GM21825 (cell line): ENCODE measurements at regions not wholly inside any gene's neighbourhood (a gene's known extent, or its start where the extent isn't known, plus 50 kb on each side); places are given as distances from the start of the nearest gene placed in this dataset.
A peak's percentile ranks its signal among the peaks of the same experiment; 100 is the strongest.
"Not testable (repeated sequence)": the region's sequence is repeated elsewhere in the genome, so short reads cannot be mapped to it uniquely, and the experiment has no call there.

ENCODE experiments used
- ATAC-seq: cut with Tn5 transposase; IDR thresholded peaks from one replicate; pipeline ENCODE4 v1.9.1; 2021; ENCODE audit warnings: mild to moderate bottlenecking, moderate library complexity; ENCODE audit not compliant: unreplicated experiment

DNA sequence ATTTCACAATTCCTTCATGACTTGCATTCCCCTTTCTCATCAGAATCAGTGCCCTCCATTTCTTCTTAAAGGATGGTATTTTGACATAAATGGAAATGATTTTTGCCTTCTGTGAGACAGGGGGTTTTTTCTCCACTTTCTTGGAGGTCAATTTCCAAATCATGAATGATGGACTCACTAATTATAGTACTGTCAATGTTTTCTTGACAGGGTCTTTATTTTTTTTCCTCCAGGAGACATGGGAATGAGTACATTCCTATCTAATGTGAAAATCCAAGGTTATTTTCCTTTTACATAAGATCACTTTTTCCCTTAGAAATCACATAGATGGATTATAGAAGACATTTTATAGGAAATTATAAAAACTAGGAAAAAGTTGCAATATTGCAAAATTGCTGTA is 141.7 kb downstream of the SPATA31A6 start:
- not testable (repeated sequence) for ATAC-seq

DNA sequence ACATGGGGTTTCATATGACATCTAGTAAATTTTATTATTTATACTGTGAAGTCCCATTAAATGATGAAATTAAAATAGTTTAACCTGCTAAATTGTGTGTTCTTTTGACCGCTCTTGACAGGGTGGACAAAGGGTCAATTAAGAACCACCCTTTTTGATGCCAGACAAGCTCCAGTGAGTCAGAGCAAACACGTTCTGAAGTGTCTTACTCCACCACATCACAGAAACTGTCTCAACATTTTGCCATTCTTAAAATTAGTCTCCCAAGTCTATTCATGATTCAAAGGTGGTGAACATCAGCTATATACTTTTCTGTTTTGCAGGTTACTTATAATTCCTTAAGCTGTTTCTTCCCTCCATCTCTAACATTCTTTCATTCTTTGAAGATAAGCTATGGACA is 142.1 kb downstream of the SPATA31A6 start:
- not testable (repeated sequence) for ATAC-seq

DNA sequence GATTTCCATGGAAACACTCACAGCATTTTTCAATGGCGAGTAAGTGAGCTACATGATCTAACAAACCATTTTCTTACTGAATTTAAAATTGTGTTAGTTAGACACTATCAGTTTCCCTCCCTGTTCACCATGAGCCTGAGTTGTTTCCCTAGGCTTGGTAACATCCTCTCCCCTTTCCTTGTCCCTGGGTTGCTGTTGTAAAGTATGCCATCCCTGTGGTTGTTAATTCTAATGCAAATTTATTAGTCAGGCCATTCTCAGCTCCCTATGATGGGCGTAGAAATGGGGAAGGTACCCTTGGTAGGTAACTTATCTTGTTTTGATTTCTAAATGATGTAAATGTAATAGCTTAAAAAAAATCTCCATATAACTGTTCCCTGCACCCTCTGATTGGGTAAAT is 143.0 kb downstream of the SPATA31A6 start:
- ATAC-seq = not testable (repeated sequence)

DNA sequence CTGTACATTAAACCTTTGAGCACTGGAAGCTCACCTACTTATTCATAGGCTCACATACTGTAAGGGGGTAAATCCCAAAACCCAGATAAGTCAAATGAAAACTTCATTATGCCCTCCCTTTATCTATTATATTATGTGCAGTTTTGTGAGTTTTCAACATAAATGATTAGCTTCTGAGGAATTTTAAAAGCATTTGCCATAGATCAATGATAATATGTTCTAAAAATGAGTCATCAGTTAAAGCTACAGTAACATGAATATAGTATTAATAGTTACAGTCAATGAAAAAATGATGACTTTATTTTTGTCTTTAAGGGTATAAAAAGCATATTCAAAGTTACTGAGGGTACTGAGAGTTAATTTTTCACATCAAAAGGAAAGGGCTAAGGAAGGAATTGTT is 151.9 kb downstream of the SPATA31A6 start:
- ATAC-seq = not testable (repeated sequence)

GRCh38 chr9:42335984-42336657 is 152.7 kb downstream of the SPATA31A6 start:
- not testable (repeated sequence) for ATAC-seq

DNA sequence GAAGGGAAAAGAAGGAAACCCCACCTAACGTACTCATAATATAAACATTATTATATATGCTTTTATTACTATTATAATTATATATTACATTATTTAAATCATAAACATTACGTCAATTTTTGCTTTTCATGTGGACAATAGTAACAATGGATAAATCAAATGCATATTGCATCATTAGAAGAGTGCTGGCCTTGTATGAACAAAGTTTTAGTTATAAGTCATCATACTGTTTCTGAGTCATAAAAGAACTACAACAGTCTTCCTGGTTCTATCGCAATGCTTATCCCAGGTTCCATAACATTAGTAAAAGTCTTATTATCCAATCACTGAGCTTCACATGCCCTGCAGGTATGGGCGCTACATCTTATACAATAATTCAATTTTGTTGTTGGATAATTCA is 154.8 kb downstream of the SPATA31A6 start:
- ATAC-seq = not testable (repeated sequence)

DNA sequence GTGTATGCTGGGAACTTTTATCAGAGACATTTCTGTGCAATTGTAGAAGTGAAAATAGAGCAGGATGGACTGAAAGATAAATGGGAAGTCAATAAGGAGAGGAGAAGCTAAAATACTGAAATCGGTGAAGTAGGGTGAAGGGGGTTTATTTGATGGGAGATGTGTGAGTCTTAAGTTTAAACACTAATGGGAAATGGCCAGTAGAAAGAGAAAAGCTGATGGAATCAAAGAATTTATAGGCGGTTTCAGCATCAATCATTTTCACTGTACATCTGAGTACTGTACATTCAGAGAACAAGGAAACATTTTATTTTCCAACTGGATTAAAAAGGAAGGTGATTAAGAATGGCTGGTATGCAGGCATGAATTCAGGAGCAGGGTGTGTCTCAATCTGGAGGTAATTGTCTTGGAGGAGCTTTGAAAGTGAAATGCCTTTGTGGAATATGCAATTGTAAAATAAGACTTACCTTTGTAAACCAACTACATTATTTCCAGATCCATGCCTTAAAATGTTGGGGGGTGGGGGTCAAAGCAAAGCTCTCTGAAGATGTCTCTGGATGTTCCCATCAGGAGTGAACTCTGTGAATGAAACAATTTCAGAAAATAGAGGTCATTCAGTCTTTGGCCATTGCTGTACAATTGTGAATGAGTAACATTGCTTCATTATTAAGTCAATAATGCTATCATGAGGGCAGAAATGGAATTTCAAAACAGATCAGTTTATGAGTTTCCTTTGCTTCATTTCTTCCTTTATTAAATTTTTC is 156.4 kb downstream of the SPATA31A6 start:
- ATAC-seq = not testable (repeated sequence)

DNA sequence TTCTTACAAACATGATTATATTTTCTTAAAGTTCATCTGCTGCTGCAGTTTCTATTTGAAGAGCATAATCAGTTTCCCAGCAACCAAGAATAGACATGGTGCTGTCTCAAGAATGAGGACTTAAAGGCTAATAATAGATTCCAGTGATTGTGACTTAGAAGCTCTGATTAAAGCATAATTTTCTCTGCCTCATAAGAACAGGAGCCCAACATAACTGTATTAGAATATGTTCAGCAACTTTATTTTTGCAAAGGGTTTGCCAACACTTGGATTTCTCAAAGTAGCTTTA is 156.9 kb downstream of the SPATA31A6 start:
- not testable (repeated sequence) for ATAC-seq

GRCh38 chr9:42341860-42342259 is 158.4 kb downstream of the SPATA31A6 start:
- not testable (repeated sequence) for ATAC-seq

GRCh38 chr9:42342297-42342696 is 158.8 kb downstream of the SPATA31A6 start:
- ATAC-seq = not testable (repeated sequence)

DNA sequence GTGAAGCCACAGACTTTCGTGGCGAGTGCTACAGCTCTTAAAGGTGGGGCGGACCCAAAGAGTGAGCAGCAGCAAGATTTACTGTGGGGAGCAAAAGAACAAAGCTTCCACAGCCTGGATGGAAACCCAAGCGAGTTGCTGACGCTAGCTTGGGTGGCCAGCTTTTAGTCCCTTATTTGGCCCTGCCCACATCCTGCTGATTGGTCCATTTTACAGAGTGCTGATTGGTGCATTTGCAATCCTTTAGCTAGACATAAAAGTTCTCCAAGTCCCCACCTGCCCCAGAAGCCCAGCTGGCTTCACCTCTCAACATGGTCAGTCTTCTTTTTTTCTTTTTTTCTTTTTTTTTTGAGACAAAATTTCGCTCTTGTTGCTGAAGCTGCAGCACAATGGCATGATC is 161.0 kb downstream of the SPATA31A6 start:
- not testable (repeated sequence) for ATAC-seq

GRCh38 chr9:42346916-42347315 is 163.5 kb downstream of the SPATA31A6 start:
- not testable (repeated sequence) for ATAC-seq

GRCh38 chr9:42349181-42349580 is 165.7 kb downstream of the SPATA31A6 start:
- not testable (repeated sequence) for ATAC-seq

DNA sequence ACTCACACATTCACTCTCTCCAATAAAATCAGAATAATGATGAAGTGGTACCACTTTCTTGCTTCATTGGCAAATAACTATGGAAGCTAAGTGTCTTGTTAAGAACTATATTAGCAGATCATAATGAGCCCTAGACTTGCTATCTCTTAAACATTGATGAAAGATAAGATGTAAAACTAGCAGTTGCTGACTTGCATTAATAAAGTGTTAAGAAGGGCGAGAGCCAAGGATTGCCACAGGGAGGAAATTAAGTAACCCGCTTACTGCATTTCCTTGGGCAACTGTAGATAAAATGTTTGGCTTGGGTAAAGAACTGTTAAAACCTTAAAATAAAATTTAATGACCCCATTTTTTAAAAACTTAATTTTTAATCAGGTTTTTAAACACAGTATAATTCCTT is 167.0 kb downstream of the SPATA31A6 start:
- not testable (repeated sequence) for ATAC-seq

DNA sequence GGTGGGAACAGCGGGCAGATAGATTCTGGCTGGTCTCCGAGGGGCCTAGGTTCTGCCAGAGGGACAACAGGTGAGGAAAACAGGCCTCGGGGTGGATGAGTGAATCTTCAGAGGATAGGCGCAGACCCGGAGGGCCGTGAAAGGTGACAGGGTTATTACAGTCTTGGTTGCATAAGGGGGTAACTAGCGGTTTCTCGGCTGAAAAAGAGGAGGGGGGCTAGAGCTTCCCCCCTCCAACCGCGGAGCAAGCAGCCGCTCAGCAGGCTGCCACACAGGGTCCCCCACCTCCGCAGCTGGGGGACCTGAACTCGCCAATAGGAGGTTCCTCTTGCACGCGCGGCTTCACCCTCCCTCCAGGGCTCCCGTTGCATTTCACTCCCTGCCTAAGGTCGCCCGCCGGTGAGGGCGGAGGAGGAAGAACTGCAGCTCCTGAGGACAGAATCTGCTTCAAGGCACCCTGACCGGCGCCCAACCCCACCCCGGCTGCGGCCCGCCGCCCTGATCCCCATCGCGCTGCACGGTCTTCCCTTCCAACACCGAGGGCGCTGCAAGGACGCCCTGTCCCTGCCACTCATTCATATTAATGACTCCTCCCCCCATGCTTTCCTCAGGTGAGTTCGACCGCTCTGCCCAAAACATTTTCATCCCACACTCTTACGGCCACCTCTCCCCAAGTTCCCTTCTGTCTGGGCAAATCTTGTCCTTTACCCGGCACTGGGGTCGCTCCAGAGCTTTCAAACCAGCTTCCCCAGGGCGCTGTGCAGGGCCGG is 174.3 kb downstream of the SPATA31A6 start:
- not testable (repeated sequence) for ATAC-seq

GRCh38 chr9:42358626-42359247 is 175.3 kb downstream of the SPATA31A6 start:
- not testable (repeated sequence) for ATAC-seq

GRCh38 chr9:42364410-42365243 is 181.2 kb downstream of the SPATA31A6 start:
- not testable (repeated sequence) for ATAC-seq

GRCh38 chr9:42365244-42365945 is 181.9 kb downstream of the SPATA31A6 start:
- ATAC-seq = peak; percentile 83

GRCh38 chr9:42368279-42368881 is 184.9 kb downstream of the SPATA31A6 start:
- ATAC-seq = not testable (repeated sequence)
